Stimulated activated memory B cell treated with anti-CD40 and anti-IgM and Interleukin-4, amounts not matched to agents 10 μg/mL and 1 μg/mL and 100 μg/mL, for 72 hours (primary cell): ENCODE measurements at regions not wholly inside any gene's neighbourhood (a gene's known extent, or its start where the extent isn't known, plus 50 kb on each side); places are given as distances from the start of the nearest gene placed in this dataset.

Source experiments
- ATAC-seq: fragments of 150-1000 bp; cut with Tn5 transposase; 2 replicates; pipeline ENCODE4 v1.10.0; 2021
- H3K27ac Mint-ChIP-seq: one replicate; pipeline ENCODE4 v1.8.0; 2022; ENCODE audit warnings: mild to moderate bottlenecking, mixed read lengths
- H3K27me3 Mint-ChIP-seq: one replicate; pipeline ENCODE4 v1.8.0; 2022; ENCODE audit warnings: mixed read lengths
- H3K36me3 Mint-ChIP-seq: one replicate; pipeline ENCODE4 v1.8.0; 2022; ENCODE audit warnings: mixed read lengths
- H3K4me1 Mint-ChIP-seq: one replicate; pipeline ENCODE4 v1.8.0; 2022; ENCODE audit warnings: mixed read lengths
- H3K4me3 Mint-ChIP-seq: one replicate; pipeline ENCODE4 v1.8.0; 2022; ENCODE audit warnings: mild to moderate bottlenecking, moderate library complexity, mixed read lengths
- H3K9me3 Mint-ChIP-seq: one replicate; pipeline ENCODE4 v1.8.0; 2022; ENCODE audit warnings: mixed read lengths

GRCh38 chr10:100612601-100613595, 77.2 kb downstream of the HIF1AN start:
- no peaks in the 10 kb centered on the region for H3K9me3 Mint-ChIP-seq
- no peaks in the 10 kb centered on the region for H3K36me3 Mint-ChIP-seq
- peaks cover 52% of the 10 kb centered on the region for H3K27me3 Mint-ChIP-seq
- no peaks in the 10 kb centered on the region for H3K4me1 Mint-ChIP-seq
- no peak overlapping the region for H3K27ac Mint-ChIP-seq
- H3K4me3 Mint-ChIP-seq = no peak overlapping the region
- no peak for ATAC-seq

GRCh38 chr10:100613846-100614245, 78.1 kb downstream of the HIF1AN start:
- Mint-ChIP-seq H3K4me1 (no peaks in the 10 kb centered on the region), H3K9me3 (no peaks in the 10 kb centered on the region), H3K4me3 (no peak overlapping the region), H3K27me3 (peaks cover 61% of the 10 kb centered on the region), H3K27ac (no peak overlapping the region), H3K36me3 (no peaks in the 10 kb centered on the region)
- no peak for ATAC-seq

GRCh38 chr10:100614429-100615095, 78.8 kb downstream of the HIF1AN start:
- no peak for ATAC-seq
- Mint-ChIP-seq H3K36me3 (no peaks in the 10 kb centered on the region), H3K4me3 (no peak overlapping the region), H3K9me3 (no peaks in the 10 kb centered on the region), H3K4me1 (no peaks in the 10 kb centered on the region), H3K27ac (no peak overlapping the region), H3K27me3 (peaks cover 69% of the 10 kb centered on the region)

- no peaks in the 10 kb centered on the region for H3K4me1 Mint-ChIP-seq
- no peaks in the 10 kb centered on the region for H3K36me3 Mint-ChIP-seq
- no peaks in the 10 kb centered on the region for H3K9me3 Mint-ChIP-seq
- no peak overlapping the region for H3K27ac Mint-ChIP-seq
- no peak overlapping the region for H3K4me3 Mint-ChIP-seq
- peaks cover 75% of the 10 kb centered on the region for H3K27me3 Mint-ChIP-seq
- no peak for ATAC-seq
Observed at GRCh38 chr10:100615241-100615640, 79.5 kb downstream of the HIF1AN start.

GRCh38 chr10:100615908-100616307, 80.2 kb downstream of the HIF1AN start:
- Mint-ChIP-seq H3K9me3 (no peaks in the 10 kb centered on the region), H3K4me3 (no peak overlapping the region), H3K27ac (no peak overlapping the region), H3K36me3 (no peaks in the 10 kb centered on the region), H3K27me3 (peaks cover 77% of the 10 kb centered on the region), H3K4me1 (no peaks in the 10 kb centered on the region)
- no peak for ATAC-seq

- Mint-ChIP-seq H3K27me3 (peaks cover 83% of the 10 kb centered on the region), H3K9me3 (no peaks in the 10 kb centered on the region), H3K4me1 (no peaks in the 10 kb centered on the region), H3K4me3 (no peak overlapping the region), H3K27ac (no peak overlapping the region), H3K36me3 (no peaks in the 10 kb centered on the region)
- ATAC-seq = no peak
Observed at GRCh38 chr10:100618091-100618615, 82.4 kb downstream of the HIF1AN start.

- peaks cover 83% of the 10 kb centered on the region for H3K27me3 Mint-ChIP-seq
- H3K27ac Mint-ChIP-seq = no peak overlapping the region
- H3K4me1 Mint-ChIP-seq = no peaks in the 10 kb centered on the region
- no peaks in the 10 kb centered on the region for H3K36me3 Mint-ChIP-seq
- H3K4me3 Mint-ChIP-seq = no peak overlapping the region
- H3K9me3 Mint-ChIP-seq = no peaks in the 10 kb centered on the region
- ATAC-seq = no peak
Observed at GRCh38 chr10:100618632-100619255, 83.0 kb downstream of the HIF1AN start.

- Mint-ChIP-seq H3K36me3 (no peaks in the 10 kb centered on the region), H3K4me1 (no peaks in the 10 kb centered on the region), H3K27me3 (peaks cover 75% of the 10 kb centered on the region), H3K4me3 (no peak overlapping the region), H3K27ac (no peak overlapping the region), H3K9me3 (no peaks in the 10 kb centered on the region)
- no peak for ATAC-seq
Observed at GRCh38 chr10:100620087-100620835, 84.5 kb downstream of the HIF1AN start.

GRCh38 chr10:100621360-100622205, 85.8 kb downstream of the HIF1AN start:
- H3K36me3 Mint-ChIP-seq = no peaks in the 10 kb centered on the region
- peak overlapping the region; percentile 32 for H3K4me3 Mint-ChIP-seq
- ATAC-seq = no peak
- no peaks in the 10 kb centered on the region for H3K9me3 Mint-ChIP-seq
- H3K27ac Mint-ChIP-seq = no peak overlapping the region
- no peaks in the 10 kb centered on the region for H3K4me1 Mint-ChIP-seq
- H3K27me3 Mint-ChIP-seq = peaks cover 71% of the 10 kb centered on the region

- ATAC-seq = no peak
- Mint-ChIP-seq H3K27ac (no peak overlapping the region), H3K27me3 (peaks cover 68% of the 10 kb centered on the region), H3K36me3 (no peaks in the 10 kb centered on the region), H3K4me3 (no peak overlapping the region), H3K9me3 (no peaks in the 10 kb centered on the region), H3K4me1 (no peaks in the 10 kb centered on the region)
Observed at GRCh38 chr10:100622946-100623345, 87.2 kb downstream of the HIF1AN start.

- H3K9me3 Mint-ChIP-seq = no peaks in the 10 kb centered on the region
- no peaks in the 10 kb centered on the region for H3K36me3 Mint-ChIP-seq
Observed at GRCh38 chr10:100623521-100624230, 87.9 kb downstream of the HIF1AN start.

GRCh38 chr10:100624298-100624697, 88.6 kb downstream of the HIF1AN start:
- no peak for ATAC-seq
- Mint-ChIP-seq H3K36me3 (no peaks in the 10 kb centered on the region), H3K4me3 (no peak overlapping the region), H3K4me1 (no peaks in the 10 kb centered on the region), H3K27me3 (peaks cover 68% of the 10 kb centered on the region), H3K9me3 (no peaks in the 10 kb centered on the region), H3K27ac (no peak overlapping the region)

More at GRCh38 chr10:100623521-100624230, 87.9 kb downstream of the HIF1AN start:
- Mint-ChIP-seq H3K27me3 (peaks cover 68% of the 10 kb centered on the region), H3K4me3 (no peak overlapping the region), H3K4me1 (no peaks in the 10 kb centered on the region), H3K27ac (no peak overlapping the region)
- no peak for ATAC-seq

- H3K36me3 Mint-ChIP-seq = no peaks in the 10 kb centered on the region
- peaks cover 67% of the 10 kb centered on the region for H3K27me3 Mint-ChIP-seq
- H3K27ac Mint-ChIP-seq = no peak overlapping the region
- no peak overlapping the region for H3K4me3 Mint-ChIP-seq
- no peaks in the 10 kb centered on the region for H3K9me3 Mint-ChIP-seq
- ATAC-seq = no peak
- H3K4me1 Mint-ChIP-seq = no peaks in the 10 kb centered on the region
Observed at GRCh38 chr10:100625816-100626215, 90.1 kb downstream of the HIF1AN start.
